B cell (primary cell): ENCODE measurements at regions not wholly inside any gene's neighbourhood (a gene's known extent, or its start where the extent isn't known, plus 50 kb on each side); places are given as distances from the start of the nearest gene placed in this dataset.

ENCODE experiments used
- ATAC-seq: fragments of 200-7000 bp; cut with Tn5 transposase; one replicate; pipeline ENCODE4 v1.10.0; 2021; ENCODE audit warnings: low read depth, mild to moderate bottlenecking, moderate number of reproducible peaks, moderate library complexity
- CTCF ChIA-PET: fragments of 350-600 bp; sonication (Branson Sonifier 250); formaldehyde crosslinking; loops from one replicate; lab custom pipeline; 2021; ENCODE audit warnings: antibody characterized with exemption, inconsistent platforms; lab: Charles Lee
- POLR2A ChIA-PET: fragments of 350-600 bp; sonication (Branson Sonifier 250); formaldehyde crosslinking; loops from one replicate; lab custom pipeline; 2021; ENCODE audit warnings: antibody characterized with exemption; lab: Charles Lee
- DNase-seq: peaks from one replicate; pipeline ENCODE4 v3.0.0; 2013
- H2AFZ ChIP-seq: 2 replicates; pipeline ENCODE4 v1.6.1; 2012; ENCODE audit warnings: mild to moderate bottlenecking, low read depth, low read length; ENCODE audit not compliant: insufficient read depth, poor library complexity, severe bottlenecking
- H3K27ac ChIP-seq, 2 donors: 1 replicate in 1 of 2; 2 replicates in 1 of 2; pipeline ENCODE4 v1.5.1; 2012 to 2013; ENCODE audit warnings: low read length in 2 of 2, mild to moderate bottlenecking in 2 of 2, moderate library complexity in 1 of 2
- H3K27me3 ChIP-seq, 4 experiments: fragments of 200-600 bp in 1 of 4; sonication (generic) in 1 of 4; replicated peaks in 1 of 4; 1 replicate in 2 of 4; 2 replicates in 2 of 4; pipeline versions ENCODE4 v1.6.1 to v1.7.0; 2013 to 2016; ENCODE audit warnings: low read length in 3 of 4, mild to moderate bottlenecking in 2 of 4, mixed read lengths in 1 of 4, moderate library complexity in 1 of 4; ENCODE audit not compliant: insufficient read depth in 4 of 4, control insufficient read depth in 3 of 4; ENCODE audit errors: control extremely low read depth in 1 of 4
- H3K36me3 ChIP-seq, 2 experiments: replicated peaks in 1 of 2; 1 replicate in 1 of 2; 2 replicates in 1 of 2; pipeline versions ENCODE4 v1.6.1 to v1.7.1; 2013; ENCODE audit warnings: low read length in 1 of 2; ENCODE audit not compliant: insufficient read depth in 2 of 2, control insufficient read depth in 1 of 2; ENCODE audit errors: control extremely low read depth in 1 of 2, extremely low read depth in 1 of 2
- H3K4me1 ChIP-seq, 2 donors: fragments of 200-600 bp in 1 of 2; sonication (generic) in 1 of 2; 1 replicate in 1 of 2; 2 replicates in 1 of 2; pipeline versions ENCODE4 v1.5.1 to v1.6.1; 2013 to 2017; ENCODE audit warnings: low read length in 2 of 2; ENCODE audit not compliant: control insufficient read depth in 2 of 2, insufficient read depth in 2 of 2
- H3K4me2 ChIP-seq: replicated peaks from 2 replicates; pipeline ENCODE3; 2012; ENCODE audit warnings: mild to moderate bottlenecking, low read depth, low read length; ENCODE audit not compliant: poor library complexity, severe bottlenecking
- H3K4me3 ChIP-seq, 5 experiments: fragments of 200-600 bp in 1 of 5; sonication (generic) in 1 of 5; 1 replicate in 3 of 5; 2 replicates in 2 of 5; pipeline versions ENCODE4 v1.5.1 to v1.7.0; 2011 to 2016; ENCODE audit warnings: low read length in 4 of 5, mild to moderate bottlenecking in 4 of 5, low read depth in 2 of 5, control low read depth in 1 of 5, moderate library complexity in 1 of 5; ENCODE audit not compliant: insufficient read depth in 1 of 5; ENCODE audit errors: control extremely low read depth in 1 of 5, extremely low read depth in 1 of 5
- H3K79me2 ChIP-seq: fragments of 200-600 bp; sonication (generic); one replicate; pipeline ENCODE4 v1.6.0; 2016; ENCODE audit warnings: low read length; ENCODE audit not compliant: control insufficient read depth, insufficient read depth
- H3K9ac ChIP-seq: fragments of 200-600 bp; sonication (generic); 2 replicates; pipeline ENCODE4 v1.6.1; 2017; ENCODE audit warnings: mild to moderate bottlenecking, low read length, moderate library complexity
- H3K9me3 ChIP-seq, 3 donors: one replicate each; pipeline versions ENCODE4 v1.6.1 to v1.7.1; 2013; ENCODE audit warnings: low read length in 2 of 3; ENCODE audit not compliant: control insufficient read depth in 2 of 3, insufficient read depth in 1 of 3; ENCODE audit errors: control extremely low read depth in 1 of 3
- H4K20me1 ChIP-seq: 2 replicates; pipeline ENCODE4 v1.6.0; 2012; ENCODE audit warnings: mild to moderate bottlenecking, low read length; ENCODE audit not compliant: insufficient read depth, control insufficient read depth, poor library complexity, severe bottlenecking
- H3K27ac Mint-ChIP-seq: one replicate; pipeline ENCODE4 v1.8.0; 2021; ENCODE audit warnings: mixed read lengths
- H3K27me3 Mint-ChIP-seq: one replicate; pipeline ENCODE4 v1.8.0; 2021; ENCODE audit warnings: mixed read lengths
- H3K4me1 Mint-ChIP-seq: one replicate; pipeline ENCODE4 v1.8.0; 2021; ENCODE audit warnings: mixed read lengths
- H3K4me3 Mint-ChIP-seq: one replicate; pipeline ENCODE4 v1.8.0; 2021; ENCODE audit warnings: mixed read lengths
- H3K9me3 Mint-ChIP-seq: one replicate; pipeline ENCODE4 v1.8.0; 2022; ENCODE audit warnings: mixed read lengths; ENCODE audit not compliant: insufficient read depth
- CTCF ChIP-seq: fragments of 200-600 bp; IDR thresholded peaks from one replicate; pipeline ENCODE4 v1.8.0; 2022; ENCODE audit warnings: antibody characterized with exemption, mild to moderate bottlenecking
- EZH2 ChIP-seq: IDR thresholded peaks from 2 replicates; pipeline ENCODE4 v1.6.1; 2012; ENCODE audit warnings: borderline replicate concordance, low read depth, mild to moderate bottlenecking, moderate library complexity, low read length; ENCODE audit not compliant: insufficient read depth, poor library complexity, severe bottlenecking
- WGBS: methylation state at CpG from one replicate; pipeline ENCODE4 v1.1.5; 2013; ENCODE audit warnings: missing lambda C conversion rate; ENCODE audit not compliant: insufficient coverage; 5-methylcytosine and 5-hydroxymethylcytosine counted together
- intact Hi-C: fragments of 100-400 bp; cut with micrococcal nuclease; formaldehyde crosslinking; loops from one replicate; pipeline ENCODE4 v1.10.0; 2022

GRCh38 chr5:71892641-71893365, 173.7 kb downstream of the CARTPT start:
- H3K27me3 Mint-ChIP-seq = peaks cover 37% of the 10 kb centered on the region
- Histone ChIP-seq H3K27ac (no peak overlapping the region), H3K4me3 (no peak overlapping the region), H3K9me3 (peaks cover 0 to 6% (median 0%) of the 10 kb centered on the region in 3 donors), H3K79me2 (no peaks in the 10 kb centered on the region), H4K20me1 (no peaks in the 10 kb centered on the region), H3K36me3 (no peaks in the 10 kb centered on the region), H3K9ac (no peak overlapping the region), H3K4me1 (no peaks in the 10 kb centered on the region), H3K27me3 (peaks cover 0 to 7% (median 2%) of the 10 kb centered on the region in 4 experiments), H3K4me2 (no peak overlapping the region), H2AFZ (no peak overlapping the region)
- no peaks in the 10 kb centered on the region for H3K9me3 Mint-ChIP-seq
- ChIA-PET CTCF (no interaction called here), POLR2A (no interaction called here)
- H3K27ac Mint-ChIP-seq = no peak overlapping the region
- WGBS = 78% methylated on average over 2 of the region's 3 CpGs
- no peak overlapping the region for H3K4me3 Mint-ChIP-seq
- intact Hi-C loops = no loop called here
- ATAC-seq = no peak
- DNase-seq = no peak
- no peaks in the 10 kb centered on the region for H3K4me1 Mint-ChIP-seq
- no peak for TF ChIP-seq EZH2
- no peak for TF ChIP-seq CTCF

GRCh38 chr5:71893451-71893850, 174.4 kb downstream of the CARTPT start:
- Histone ChIP-seq H3K9ac (no peak overlapping the region), H3K79me2 (no peaks in the 10 kb centered on the region), H3K4me2 (no peak overlapping the region), H3K27ac (no peak overlapping the region), H3K4me3 (no peak overlapping the region), H4K20me1 (no peaks in the 10 kb centered on the region), H2AFZ (no peak overlapping the region), H3K4me1 (no peaks in the 10 kb centered on the region), H3K27me3 (peaks cover 0 to 7% (median 2%) of the 10 kb centered on the region in 4 experiments), H3K36me3 (no peaks in the 10 kb centered on the region), H3K9me3 (peaks cover 0 to 6% (median 0%) of the 10 kb centered on the region in 3 donors)
- 88% methylated on average over 1 of the region's 3 CpGs for WGBS
- intact Hi-C loops = no loop called here
- TF ChIP-seq CTCF (no peak), EZH2 (no peak)
- Mint-ChIP-seq H3K4me1 (no peaks in the 10 kb centered on the region), H3K4me3 (no peak overlapping the region), H3K9me3 (no peaks in the 10 kb centered on the region), H3K27ac (no peak overlapping the region), H3K27me3 (peaks cover 37% of the 10 kb centered on the region)
- CTCF ChIA-PET = no interaction called here
- POLR2A ChIA-PET = no interaction called here
- no peak for DNase-seq
- no peak for ATAC-seq
